Omental fat pad (tissue), 3 donors: ENCODE measurements at regions not wholly inside any gene's neighbourhood (a gene's known extent, or its start where the extent isn't known, plus 50 kb on each side); places are given as distances from the start of the nearest gene placed in this dataset.

Experiments used
- ATAC-seq: fragments of 150-250 bp; one replicate; pipeline ENCODE4 v1.9.1; 2016; ENCODE audit warnings: mild to moderate bottlenecking, moderate library complexity; ENCODE audit not compliant: low FRiP score
- DNase-seq: peaks from one replicate; pipeline ENCODE4 v3.0.0-alpha.2; 2019; ENCODE audit warnings: low spot score
- CTCF ChIP-seq, 3 donors: fragments of 450-650 bp; IDR thresholded peaks; one replicate each; pipeline ENCODE4 v1.5.1; 2016 to 2017; ENCODE audit warnings: antibody characterized with exemption in 3 of 3, mild to moderate bottlenecking in 3 of 3, moderate library complexity in 2 of 3

- no peak for DNase-seq
- ATAC-seq: no peak
- no peak for TF ChIP-seq CTCF (IDR thresholded peaks at IDR 0.05)
These were observed 204.6 kb downstream of the SEC14L1 start for GRCh38 chr17:77345260-77345910.

- ATAC-seq (no peak), DNase-seq (no peak)
- no peak for TF ChIP-seq CTCF (IDR thresholded peaks at IDR 0.05)
These were observed 206.0 kb downstream of the SEC14L1 start for GRCh38 chr17:77346765-77347164.

- no peak for ATAC-seq
- TF ChIP-seq CTCF (IDR thresholded peaks at IDR 0.05): no peak
- no peak for DNase-seq
These were observed 206.8 kb downstream of the SEC14L1 start for GRCh38 chr17:77347544-77347943.

GRCh38 chr17:77349976-77350830 is 209.4 kb downstream of the SEC14L1 start:
- no peak for TF ChIP-seq CTCF (IDR thresholded peaks at IDR 0.05)
- ATAC-seq (no peak), DNase-seq (no peak)

- no peak for TF ChIP-seq CTCF (IDR thresholded peaks at IDR 0.05)
- ATAC-seq: no peak
- no peak for DNase-seq
These were observed 211.7 kb downstream of the SEC14L1 start for GRCh38 chr17:77352441-77352840.

- TF ChIP-seq CTCF (IDR thresholded peaks at IDR 0.05): no peak
- DNase-seq (no peak), ATAC-seq (no peak)
These were observed 212.2 kb downstream of the SEC14L1 start for GRCh38 chr17:77352996-77353395.
